ENCODE measurements at regions not wholly inside any gene's neighbourhood (a gene's known extent, or its start where the extent isn't known, plus 50 kb on each side); places are given as distances from the start of the nearest gene placed in this dataset.

- TF ChIP-seq, protein P1, sequence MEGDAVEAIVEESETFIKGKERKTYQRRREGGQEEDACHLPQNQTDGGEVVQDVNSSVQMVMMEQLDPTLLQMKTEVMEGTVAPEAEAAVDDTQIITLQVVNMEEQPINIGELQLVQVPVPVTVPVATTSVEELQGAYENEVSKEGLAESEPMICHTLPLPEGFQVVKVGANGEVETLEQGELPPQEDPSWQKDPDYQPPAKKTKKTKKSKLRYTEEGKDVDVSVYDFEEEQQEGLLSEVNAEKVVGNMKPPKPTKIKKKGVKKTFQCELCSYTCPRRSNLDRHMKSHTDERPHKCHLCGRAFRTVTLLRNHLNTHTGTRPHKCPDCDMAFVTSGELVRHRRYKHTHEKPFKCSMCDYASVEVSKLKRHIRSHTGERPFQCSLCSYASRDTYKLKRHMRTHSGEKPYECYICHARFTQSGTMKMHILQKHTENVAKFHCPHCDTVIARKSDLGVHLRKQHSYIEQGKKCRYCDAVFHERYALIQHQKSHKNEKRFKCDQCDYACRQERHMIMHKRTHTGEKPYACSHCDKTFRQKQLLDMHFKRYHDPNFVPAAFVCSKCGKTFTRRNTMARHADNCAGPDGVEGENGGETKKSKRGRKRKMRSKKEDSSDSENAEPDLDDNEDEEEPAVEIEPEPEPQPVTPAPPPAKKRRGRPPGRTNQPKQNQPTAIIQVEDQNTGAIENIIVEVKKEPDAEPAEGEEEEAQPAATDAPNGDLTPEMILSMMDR (IDR thresholded peaks at IDR 0.05) = no peak
- no peak for TF ChIP-seq POLR2AphosphoS5 (IDR thresholded peaks at IDR 0.05; ENCODE audit: low read depth, low read length)
- TF ChIP-seq TCF7L2 (IDR thresholded peaks at IDR 0.05; ENCODE audit: low read depth, low read length) = no peak
Measured at GRCh38 chr5:3512361-3513095, 83.1 kb upstream of the IRX1 start.

Measured in Panc1 (cell line).